GM19328 (cell line): ENCODE measurements at regions not wholly inside any gene's neighbourhood (a gene's known extent, or its start where the extent isn't known, plus 50 kb on each side); places are given as distances from the start of the nearest gene placed in this dataset.

Source experiments
- ATAC-seq: cut with Tn5 transposase; IDR thresholded peaks from one replicate; pipeline ENCODE4 v1.9.1; 2021; ENCODE audit warnings: mild to moderate bottlenecking, moderate library complexity; ENCODE audit not compliant: unreplicated experiment

GRCh38 chr11:25943777-25944661 lies 387.9 kb upstream of the ANO3 start:
- ATAC-seq = no peak

GRCh38 chr11:25949918-25950317 lies 382.0 kb upstream of the ANO3 start:
- no peak for ATAC-seq

GRCh38 chr11:25953006-25953405 lies 378.9 kb upstream of the ANO3 start:
- no peak for ATAC-seq

DNA sequence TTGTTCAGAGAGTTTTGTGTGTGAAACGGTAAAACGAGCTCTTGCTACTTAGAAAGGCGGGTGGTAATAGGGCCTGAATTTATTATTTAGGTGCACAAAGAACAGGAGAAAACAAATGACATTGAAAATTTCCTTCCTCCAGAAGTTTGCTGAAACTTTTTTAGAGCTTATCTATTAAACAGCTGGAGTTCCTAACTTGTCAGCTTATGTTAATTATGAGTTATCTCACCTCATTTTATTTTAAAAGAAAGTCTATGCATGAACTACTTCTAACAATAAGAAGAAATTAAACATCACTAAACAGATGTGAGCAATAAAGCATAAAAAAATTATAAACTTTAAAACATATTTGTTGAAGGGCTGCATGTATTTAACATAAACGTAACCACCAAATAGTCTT lies 373.9 kb upstream of the ANO3 start:
- ATAC-seq = no peak

GRCh38 chr11:25961539-25961938 lies 370.4 kb upstream of the ANO3 start:
- ATAC-seq = no peak

- no peak for ATAC-seq
Observed at GRCh38 chr11:25970726-25971508, 361.0 kb upstream of the ANO3 start.

- no peak for ATAC-seq
Observed at GRCh38 chr11:25980091-25980490, 351.8 kb upstream of the ANO3 start.

DNA sequence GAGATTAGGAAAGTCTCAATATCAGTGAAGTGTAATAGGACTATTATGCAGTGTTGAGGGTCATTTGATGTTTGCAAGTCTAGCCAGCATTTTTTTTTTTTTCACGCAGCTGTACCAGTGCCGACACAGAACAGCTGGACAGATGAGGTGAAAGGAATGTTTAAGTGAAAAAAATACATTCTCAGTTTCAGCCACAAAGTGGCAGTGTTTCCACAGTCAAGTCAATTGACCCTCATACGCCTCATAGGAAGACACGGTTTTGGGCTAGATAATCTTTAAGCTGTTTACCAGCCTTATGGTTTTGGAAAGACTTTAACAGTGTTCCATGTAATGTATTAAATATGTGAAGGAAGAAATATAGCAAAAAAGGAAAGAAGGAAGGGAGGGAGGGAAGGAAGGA lies 349.9 kb upstream of the ANO3 start:
- peak; percentile 89 for ATAC-seq

DNA sequence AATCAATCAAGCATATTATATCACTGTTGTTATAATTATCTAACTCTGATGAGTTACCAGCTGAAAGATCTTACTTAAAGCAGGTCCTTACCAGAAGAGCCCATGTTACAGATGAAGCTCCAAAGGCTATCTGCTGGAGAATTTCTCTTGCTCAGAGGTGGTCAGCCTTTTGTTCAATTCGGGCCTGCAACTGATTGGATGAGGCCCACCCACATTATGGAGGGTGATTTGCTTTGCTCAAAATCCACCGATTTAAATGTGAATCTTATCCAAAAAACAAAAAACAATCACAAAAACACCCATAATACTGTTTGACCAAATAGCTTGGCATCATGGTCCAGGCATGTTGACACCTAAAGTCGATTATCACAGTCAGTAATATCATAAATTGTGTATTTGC lies 348.6 kb upstream of the ANO3 start:
- ATAC-seq = no peak

DNA sequence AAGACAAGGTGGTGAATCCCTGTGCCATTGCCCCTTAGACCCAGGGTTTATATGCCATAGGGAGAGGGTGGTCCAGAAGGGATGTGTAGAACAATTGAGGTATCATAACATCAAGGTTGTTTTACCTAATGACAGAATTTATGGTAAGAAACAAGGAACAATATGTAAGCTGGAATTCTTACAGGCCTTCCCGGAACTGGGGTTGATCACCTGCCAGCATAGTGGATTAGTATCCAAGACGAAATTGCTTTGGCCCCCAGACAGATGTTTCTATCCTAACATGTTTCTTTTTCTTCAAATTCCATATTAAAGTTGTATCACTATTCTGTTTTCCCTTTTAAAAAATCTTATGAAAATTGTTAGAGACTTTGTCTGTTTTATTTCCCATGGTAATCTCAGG lies 343.8 kb upstream of the ANO3 start:
- ATAC-seq = no peak

DNA sequence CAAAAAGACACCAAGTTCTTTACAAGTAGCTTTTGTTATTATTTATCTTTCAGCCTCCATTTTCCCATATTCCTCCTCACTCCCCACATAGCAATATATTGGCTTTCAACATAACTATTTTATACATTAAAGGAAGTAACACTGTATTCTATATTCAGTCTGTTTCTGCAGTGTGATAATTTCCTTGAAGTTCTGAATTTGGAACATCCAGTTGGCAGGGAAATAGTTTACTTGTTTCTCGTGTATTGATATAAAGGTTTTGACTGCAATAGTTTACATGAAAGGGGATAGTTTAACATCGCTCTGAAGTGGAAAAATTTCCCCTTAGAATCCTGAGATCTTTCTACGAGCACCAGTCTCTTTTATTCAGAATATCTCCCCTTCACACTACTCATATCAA lies 341.5 kb upstream of the ANO3 start:
- ATAC-seq = no peak

DNA sequence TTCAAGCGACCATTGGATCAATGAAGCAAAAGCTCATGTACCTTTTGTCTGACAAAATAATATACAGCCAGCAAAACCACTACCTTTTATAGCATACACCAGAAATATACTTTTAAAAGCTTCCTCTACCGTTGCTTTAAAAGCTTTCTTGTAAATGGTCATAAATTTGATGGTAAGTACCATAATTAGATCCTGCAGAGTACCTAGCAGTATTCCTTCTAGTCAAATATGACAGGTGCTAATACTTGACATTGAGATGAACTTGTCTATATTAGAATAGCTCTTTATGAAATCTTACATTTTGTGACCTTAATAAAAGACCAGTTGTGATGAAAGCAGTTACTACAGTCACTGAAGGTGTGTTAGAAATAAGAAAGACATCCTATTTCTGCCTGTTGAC lies 340.5 kb upstream of the ANO3 start:
- no peak for ATAC-seq

GRCh38 chr11:25992294-25992693 lies 339.6 kb upstream of the ANO3 start:
- no peak for ATAC-seq

GRCh38 chr11:25993016-25993415 lies 338.9 kb upstream of the ANO3 start:
- no peak for ATAC-seq

GRCh38 chr11:26011474-26011873 lies 320.5 kb upstream of the ANO3 start:
- no peak for ATAC-seq

DNA sequence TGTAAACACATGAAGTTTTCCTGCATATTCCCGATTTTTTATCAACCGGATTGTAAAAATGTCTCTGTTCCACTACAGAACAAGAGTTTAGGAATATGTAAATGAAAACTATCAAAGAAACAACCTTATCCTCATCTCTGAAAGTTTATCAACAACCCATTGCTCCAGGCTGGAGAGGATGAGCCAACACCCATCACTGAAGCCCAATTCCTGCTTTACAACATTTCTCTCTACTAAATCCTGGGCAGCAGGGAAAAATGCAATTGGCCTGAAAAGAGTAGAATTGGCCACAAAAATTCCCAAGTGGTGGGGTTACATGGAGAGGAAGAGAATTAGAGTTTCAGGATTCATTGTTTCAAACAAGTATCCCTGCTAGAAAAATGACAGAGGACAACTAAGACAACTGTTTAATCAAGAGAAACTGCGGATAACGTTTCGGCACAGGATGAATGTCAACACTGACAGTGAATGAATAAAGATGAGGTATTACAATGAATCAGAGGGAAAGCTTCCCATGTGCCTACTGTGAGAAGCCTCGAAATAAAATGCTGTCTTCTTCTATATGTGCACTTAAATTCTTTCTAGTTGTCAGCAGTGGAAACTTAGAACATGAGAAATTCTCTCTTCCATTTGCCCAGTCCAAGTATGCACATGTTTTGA lies 317.3 kb upstream of the ANO3 start:
- ATAC-seq = no peak

DNA sequence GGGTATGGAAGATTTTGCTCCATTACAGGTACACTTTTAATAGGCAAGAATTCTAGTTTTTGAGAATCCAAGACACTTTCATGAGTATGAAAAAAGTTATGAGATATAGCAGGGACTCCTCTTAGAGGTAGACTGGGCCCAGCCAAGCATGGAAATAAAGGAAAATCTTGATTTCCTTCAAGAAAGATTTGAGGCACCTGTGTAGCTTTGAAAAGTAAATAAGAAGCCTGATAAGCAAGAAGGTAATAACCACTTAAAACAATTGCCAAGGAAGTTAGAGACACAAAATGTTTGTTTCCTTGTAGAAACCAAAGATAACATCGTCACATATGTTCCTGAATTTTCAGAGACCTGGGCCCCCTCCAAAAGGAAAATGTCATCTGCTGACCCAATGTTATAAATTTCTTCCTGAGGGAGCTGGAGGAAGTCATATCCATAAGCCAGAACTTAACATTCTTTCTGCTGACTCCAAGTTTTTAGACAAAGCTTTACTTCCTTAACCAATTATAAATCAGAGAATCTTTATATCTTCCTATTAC lies 314.5 kb upstream of the ANO3 start:
- ATAC-seq = no peak

GRCh38 chr11:26017903-26018302 lies 314.0 kb upstream of the ANO3 start:
- no peak for ATAC-seq

GRCh38 chr11:26018336-26018735 lies 313.6 kb upstream of the ANO3 start:
- no peak for ATAC-seq

DNA sequence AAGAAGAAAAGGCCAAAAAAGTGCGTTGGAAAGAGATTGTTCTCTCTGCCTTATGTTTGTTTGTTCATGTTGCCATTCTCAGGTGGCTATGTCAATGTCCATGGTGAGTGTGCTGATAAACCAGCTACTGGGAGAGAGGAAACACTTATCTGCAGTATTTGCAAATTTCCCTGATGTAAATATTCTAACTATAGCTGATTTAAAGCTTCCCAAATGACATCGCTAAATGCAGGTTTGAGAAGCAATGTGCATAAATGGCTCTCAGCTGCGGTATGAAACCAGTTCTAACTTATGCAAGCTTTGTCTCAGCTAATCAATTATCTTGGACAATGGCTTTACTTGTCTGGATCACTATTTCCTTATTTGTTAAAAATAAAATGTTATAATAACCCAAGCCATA lies 312.5 kb upstream of the ANO3 start:
- no peak for ATAC-seq

DNA sequence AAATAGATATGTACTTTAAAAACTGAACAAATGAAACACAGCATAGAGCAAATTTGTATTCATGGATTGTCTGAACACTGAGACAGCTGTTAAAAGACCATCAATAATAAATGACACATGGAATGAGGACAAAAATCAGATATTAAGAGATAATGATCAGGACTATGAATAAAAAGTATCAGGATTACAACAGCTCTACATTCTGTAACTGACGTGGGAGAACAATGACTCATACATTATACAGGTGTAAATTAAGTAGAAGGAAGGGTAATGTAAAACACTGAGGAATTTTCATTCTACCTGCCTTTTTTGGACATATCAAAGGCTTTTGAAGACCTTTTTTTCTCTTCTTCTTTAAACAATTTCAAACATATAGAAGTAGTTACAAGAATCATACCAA lies 310.9 kb upstream of the ANO3 start:
- ATAC-seq = no peak
